Liver (tissue), 8 donors: ENCODE measurements at regions not wholly inside any gene's neighbourhood (a gene's known extent, or its start where the extent isn't known, plus 50 kb on each side); places are given as distances from the start of the nearest gene placed in this dataset.

Experiments
- DNase-seq: peaks from one replicate; pipeline ENCODE4 v3.0.0-alpha.2; 2017; ENCODE audit warnings: low spot score
- H3K27ac ChIP-seq, 2 donors: one replicate each; pipeline ENCODE4 v1.7.0; 2013; ENCODE audit warnings: inconsistent platforms in 2 of 2, low read length in 2 of 2, control low read depth in 1 of 2, low read depth in 1 of 2, mild to moderate bottlenecking in 1 of 2
- H3K27me3 ChIP-seq, 4 donors: one replicate each; pipeline versions ENCODE4 v1.6.1 to v1.7.0; 2013; ENCODE audit warnings: low read length in 3 of 4, inconsistent platforms in 1 of 4, mild to moderate bottlenecking in 1 of 4, moderate library complexity in 1 of 4; ENCODE audit not compliant: control insufficient read depth in 4 of 4, insufficient read depth in 4 of 4
- H3K36me3 ChIP-seq, 4 donors: one replicate each; pipeline versions ENCODE4 v1.6.1 to v1.7.0; 2013; ENCODE audit warnings: low read length in 3 of 4, mild to moderate bottlenecking in 3 of 4, low read depth in 1 of 4, moderate library complexity in 1 of 4; ENCODE audit not compliant: control insufficient read depth in 4 of 4, insufficient read depth in 3 of 4
- H3K4me1 ChIP-seq, 4 donors: one replicate each; pipeline versions ENCODE4 v1.6.1 to v1.7.0; 2013; ENCODE audit warnings: low read length in 3 of 4, mild to moderate bottlenecking in 3 of 4, moderate library complexity in 1 of 4; ENCODE audit not compliant: control insufficient read depth in 4 of 4, insufficient read depth in 4 of 4
- H3K4me3 ChIP-seq, 3 donors: one replicate each; pipeline versions ENCODE4 v1.6.1 to v1.7.0; 2013; ENCODE audit warnings: low read length in 3 of 3, control low read depth in 1 of 3, low read depth in 1 of 3, mild to moderate bottlenecking in 1 of 3
- H3K9ac ChIP-seq, 2 donors: one replicate each; pipeline ENCODE4 v1.7.0; 2013; ENCODE audit warnings: low read length in 2 of 2, mild to moderate bottlenecking in 2 of 2, moderate library complexity in 2 of 2, control low read depth in 1 of 2, low read depth in 1 of 2
- H3K9me3 ChIP-seq, 4 donors: one replicate each; pipeline versions ENCODE4 v1.6.1 to v1.7.0; 2013; ENCODE audit warnings: low read length in 3 of 4; ENCODE audit not compliant: control insufficient read depth in 4 of 4
- EGR1 ChIP-seq, 2 donors: IDR thresholded peaks; 2 replicates each; pipeline ENCODE4 v1.6.1; 2016 to 2018; ENCODE audit warnings: antibody characterized with exemption in 2 of 2, low read depth in 2 of 2
- FOXA1 ChIP-seq: IDR thresholded peaks from 2 replicates; pipeline ENCODE4 v1.6.1; 2016; ENCODE audit warnings: antibody characterized with exemption
- FOXA2 ChIP-seq: IDR thresholded peaks from 2 replicates; pipeline ENCODE4 v1.6.1; 2016; ENCODE audit warnings: antibody characterized with exemption
- GABPA ChIP-seq, 2 donors: IDR thresholded peaks in 1 of 2; conservative IDR thresholded peaks in 1 of 2; 2 replicates each; pipeline ENCODE4 v1.6.1; 2016; ENCODE audit warnings: antibody characterized with exemption in 2 of 2, mild to moderate bottlenecking in 1 of 2, moderate library complexity in 1 of 2
- HNF4A ChIP-seq, 2 donors: conservative IDR thresholded peaks; 2 replicates each; pipeline ENCODE4 v1.6.1; 2016; ENCODE audit warnings: antibody characterized with exemption in 2 of 2, mild to moderate bottlenecking in 2 of 2
- HNF4G ChIP-seq: IDR thresholded peaks from 2 replicates; pipeline ENCODE4 v1.6.1; 2016; ENCODE audit warnings: antibody characterized with exemption
- JUND ChIP-seq, 2 donors: IDR thresholded peaks; 2 replicates each; pipeline ENCODE4 v1.6.1; 2016; ENCODE audit warnings: antibody characterized with exemption in 2 of 2
- NR2F2 ChIP-seq: IDR thresholded peaks from 2 replicates; pipeline ENCODE4 v1.6.1; 2016; ENCODE audit warnings: antibody characterized with exemption
- RAD21 ChIP-seq, 2 donors: IDR thresholded peaks; 2 replicates each; pipeline ENCODE4 v1.6.1; 2016; ENCODE audit warnings: antibody characterized with exemption in 2 of 2, mild to moderate bottlenecking in 2 of 2
- RXRA ChIP-seq, 2 donors: IDR thresholded peaks; 2 replicates each; pipeline ENCODE4 v1.6.1; 2017 to 2018; ENCODE audit warnings: antibody characterized with exemption in 2 of 2, mild to moderate bottlenecking in 1 of 2
- SP1 ChIP-seq: IDR thresholded peaks from 2 replicates; pipeline ENCODE4 v1.6.1; 2018; ENCODE audit warnings: antibody characterized with exemption, mild to moderate bottlenecking
- TAF1 ChIP-seq: conservative IDR thresholded peaks from 2 replicates; pipeline ENCODE4 v1.6.1; 2016; ENCODE audit warnings: antibody characterized with exemption, mild to moderate bottlenecking
- YY1 ChIP-seq: IDR thresholded peaks from 2 replicates; pipeline ENCODE4 v1.6.1; 2016; ENCODE audit warnings: antibody characterized with exemption, mild to moderate bottlenecking
- WGBS: extraction: QIAGEN DNeasy Blood & Tissue Kit; methylation state at CpG from one replicate; pipeline ENCODE4 v1.1.7; 2013; 5-methylcytosine and 5-hydroxymethylcytosine counted together
- TF ChIP-seq, protein P1 (sequence below): IDR thresholded peaks from 2 replicates; pipeline ENCODE4 v1.6.1; 2016; ENCODE audit warnings: antibody characterized with exemption
- TF ChIP-seq, protein P2 (sequence below): IDR thresholded peaks from 2 replicates; pipeline ENCODE4 v1.6.1; 2016; ENCODE audit warnings: antibody characterized with exemption, mild to moderate bottlenecking
- TF ChIP-seq, protein P3 (sequence below): IDR thresholded peaks from 2 replicates; pipeline ENCODE4 v1.6.1; 2016; ENCODE audit warnings: antibody characterized with exemption
- TF ChIP-seq, protein P4 (sequence below): fragments of 150-350 bp; IDR thresholded peaks from 2 replicates; pipeline ENCODE4 v1.5.1; 2017; ENCODE audit warnings: improper control_type of control experiment, low read depth, low read length; ENCODE audit not compliant: missing input control
- TF ChIP-seq, protein P5 (sequence below): IDR thresholded peaks from 2 replicates; pipeline ENCODE4 v1.6.1; 2016; ENCODE audit warnings: antibody characterized with exemption
- donor health status: healthy.
- donor health status: healthy.
- donor health status: healthy.
- donor health status: healthy.
- donor health status: healthy.

DNA sequence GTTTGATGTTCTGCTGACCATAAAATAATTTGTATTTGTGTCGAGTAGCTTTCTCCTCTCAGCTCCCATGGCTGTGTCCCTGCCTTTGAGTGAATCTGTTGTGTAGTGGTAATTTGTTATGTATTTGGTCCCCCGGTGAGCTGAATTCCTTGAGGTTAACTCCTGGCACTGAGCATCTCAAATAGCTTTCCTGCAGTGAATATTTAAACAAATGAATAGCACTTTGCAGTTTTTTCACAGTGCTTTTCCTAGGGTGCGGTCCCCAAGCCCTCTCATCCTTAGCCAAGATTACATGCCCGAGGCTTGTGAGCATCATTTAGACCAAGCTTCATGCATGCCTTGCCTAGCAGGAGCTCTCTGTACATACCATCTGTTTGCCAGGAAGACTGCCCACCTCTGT lies 74.2 kb downstream of the CLDN34 start:
- TF ChIP-seq GABPA (IDR thresholded peaks at IDR 0.05 in 1 of 2, conservative IDR thresholded peaks at IDR 0.05 in 1 of 2) = no peak
- TF ChIP-seq, protein P1, sequence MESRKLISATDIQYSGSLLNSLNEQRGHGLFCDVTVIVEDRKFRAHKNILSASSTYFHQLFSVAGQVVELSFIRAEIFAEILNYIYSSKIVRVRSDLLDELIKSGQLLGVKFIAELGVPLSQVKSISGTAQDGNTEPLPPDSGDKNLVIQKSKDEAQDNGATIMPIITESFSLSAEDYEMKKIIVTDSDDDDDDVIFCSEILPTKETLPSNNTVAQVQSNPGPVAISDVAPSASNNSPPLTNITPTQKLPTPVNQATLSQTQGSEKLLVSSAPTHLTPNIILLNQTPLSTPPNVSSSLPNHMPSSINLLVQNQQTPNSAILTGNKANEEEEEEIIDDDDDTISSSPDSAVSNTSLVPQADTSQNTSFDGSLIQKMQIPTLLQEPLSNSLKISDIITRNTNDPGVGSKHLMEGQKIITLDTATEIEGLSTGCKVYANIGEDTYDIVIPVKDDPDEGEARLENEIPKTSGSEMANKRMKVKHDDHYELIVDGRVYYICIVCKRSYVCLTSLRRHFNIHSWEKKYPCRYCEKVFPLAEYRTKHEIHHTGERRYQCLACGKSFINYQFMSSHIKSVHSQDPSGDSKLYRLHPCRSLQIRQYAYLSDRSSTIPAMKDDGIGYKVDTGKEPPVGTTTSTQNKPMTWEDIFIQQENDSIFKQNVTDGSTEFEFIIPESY = no peak
- no peak for TF ChIP-seq RXRA (IDR thresholded peaks at IDR 0.05)
- no peak for TF ChIP-seq HNF4G
- TF ChIP-seq FOXA2 = no peak
- TF ChIP-seq YY1 = no peak
- TF ChIP-seq, protein P2, sequence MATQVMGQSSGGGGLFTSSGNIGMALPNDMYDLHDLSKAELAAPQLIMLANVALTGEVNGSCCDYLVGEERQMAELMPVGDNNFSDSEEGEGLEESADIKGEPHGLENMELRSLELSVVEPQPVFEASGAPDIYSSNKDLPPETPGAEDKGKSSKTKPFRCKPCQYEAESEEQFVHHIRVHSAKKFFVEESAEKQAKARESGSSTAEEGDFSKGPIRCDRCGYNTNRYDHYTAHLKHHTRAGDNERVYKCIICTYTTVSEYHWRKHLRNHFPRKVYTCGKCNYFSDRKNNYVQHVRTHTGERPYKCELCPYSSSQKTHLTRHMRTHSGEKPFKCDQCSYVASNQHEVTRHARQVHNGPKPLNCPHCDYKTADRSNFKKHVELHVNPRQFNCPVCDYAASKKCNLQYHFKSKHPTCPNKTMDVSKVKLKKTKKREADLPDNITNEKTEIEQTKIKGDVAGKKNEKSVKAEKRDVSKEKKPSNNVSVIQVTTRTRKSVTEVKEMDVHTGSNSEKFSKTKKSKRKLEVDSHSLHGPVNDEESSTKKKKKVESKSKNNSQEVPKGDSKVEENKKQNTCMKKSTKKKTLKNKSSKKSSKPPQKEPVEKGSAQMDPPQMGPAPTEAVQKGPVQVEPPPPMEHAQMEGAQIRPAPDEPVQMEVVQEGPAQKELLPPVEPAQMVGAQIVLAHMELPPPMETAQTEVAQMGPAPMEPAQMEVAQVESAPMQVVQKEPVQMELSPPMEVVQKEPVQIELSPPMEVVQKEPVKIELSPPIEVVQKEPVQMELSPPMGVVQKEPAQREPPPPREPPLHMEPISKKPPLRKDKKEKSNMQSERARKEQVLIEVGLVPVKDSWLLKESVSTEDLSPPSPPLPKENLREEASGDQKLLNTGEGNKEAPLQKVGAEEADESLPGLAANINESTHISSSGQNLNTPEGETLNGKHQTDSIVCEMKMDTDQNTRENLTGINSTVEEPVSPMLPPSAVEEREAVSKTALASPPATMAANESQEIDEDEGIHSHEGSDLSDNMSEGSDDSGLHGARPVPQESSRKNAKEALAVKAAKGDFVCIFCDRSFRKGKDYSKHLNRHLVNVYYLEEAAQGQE = no peak
- TF ChIP-seq, protein P3, sequence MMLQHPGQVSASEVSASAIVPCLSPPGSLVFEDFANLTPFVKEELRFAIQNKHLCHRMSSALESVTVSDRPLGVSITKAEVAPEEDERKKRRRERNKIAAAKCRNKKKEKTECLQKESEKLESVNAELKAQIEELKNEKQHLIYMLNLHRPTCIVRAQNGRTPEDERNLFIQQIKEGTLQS = no peak
- TF ChIP-seq, protein P4, sequence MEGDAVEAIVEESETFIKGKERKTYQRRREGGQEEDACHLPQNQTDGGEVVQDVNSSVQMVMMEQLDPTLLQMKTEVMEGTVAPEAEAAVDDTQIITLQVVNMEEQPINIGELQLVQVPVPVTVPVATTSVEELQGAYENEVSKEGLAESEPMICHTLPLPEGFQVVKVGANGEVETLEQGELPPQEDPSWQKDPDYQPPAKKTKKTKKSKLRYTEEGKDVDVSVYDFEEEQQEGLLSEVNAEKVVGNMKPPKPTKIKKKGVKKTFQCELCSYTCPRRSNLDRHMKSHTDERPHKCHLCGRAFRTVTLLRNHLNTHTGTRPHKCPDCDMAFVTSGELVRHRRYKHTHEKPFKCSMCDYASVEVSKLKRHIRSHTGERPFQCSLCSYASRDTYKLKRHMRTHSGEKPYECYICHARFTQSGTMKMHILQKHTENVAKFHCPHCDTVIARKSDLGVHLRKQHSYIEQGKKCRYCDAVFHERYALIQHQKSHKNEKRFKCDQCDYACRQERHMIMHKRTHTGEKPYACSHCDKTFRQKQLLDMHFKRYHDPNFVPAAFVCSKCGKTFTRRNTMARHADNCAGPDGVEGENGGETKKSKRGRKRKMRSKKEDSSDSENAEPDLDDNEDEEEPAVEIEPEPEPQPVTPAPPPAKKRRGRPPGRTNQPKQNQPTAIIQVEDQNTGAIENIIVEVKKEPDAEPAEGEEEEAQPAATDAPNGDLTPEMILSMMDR = no peak
- TF ChIP-seq, protein P5, sequence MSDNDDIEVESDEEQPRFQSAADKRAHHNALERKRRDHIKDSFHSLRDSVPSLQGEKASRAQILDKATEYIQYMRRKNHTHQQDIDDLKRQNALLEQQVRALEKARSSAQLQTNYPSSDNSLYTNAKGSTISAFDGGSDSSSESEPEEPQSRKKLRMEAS = no peak
- no peak for TF ChIP-seq TAF1
- TF ChIP-seq FOXA1 = no peak
- no peak for TF ChIP-seq HNF4A (conservative IDR thresholded peaks at IDR 0.05)
- no peak for TF ChIP-seq NR2F2
- TF ChIP-seq EGR1 (IDR thresholded peaks at IDR 0.05; ENCODE audit: low read depth in 2 of 2) = no peak
- TF ChIP-seq SP1 = no peak
- TF ChIP-seq JUND (IDR thresholded peaks at IDR 0.05) = no peak
- TF ChIP-seq RAD21 (IDR thresholded peaks at IDR 0.05) = no peak
- Histone ChIP-seq H3K9me3 (no peaks in the 10 kb centered on the region), H3K9ac (no peak overlapping the region)

More for the DNA sequence above, 74.2 kb downstream of the CLDN34 start:
- no peaks in the 10 kb centered on the region for H3K4me1 ChIP-seq
- H3K36me3 ChIP-seq = no peaks in the 10 kb centered on the region
- no peak for DNase-seq
- no peaks in the 10 kb centered on the region for H3K27me3 ChIP-seq
- WGBS = 95% methylated on average over 4 of the region's 4 CpGs
- no peak overlapping the region for H3K27ac ChIP-seq
- no peak overlapping the region for H3K4me3 ChIP-seq
